IPS-18c (cell line): ENCODE measurements at regions not wholly inside any gene's neighbourhood (a gene's known extent, or its start where the extent isn't known, plus 50 kb on each side); places are given as distances from the start of the nearest gene placed in this dataset.
"Not testable (repeated sequence)": the region's sequence is repeated elsewhere in the genome, so short reads cannot be mapped to it uniquely, and the experiment has no call there.

Experiments
- H3K4me3 ChIP-seq: 2 replicates; pipeline ENCODE4 v1.7.0; 2013; ENCODE audit warnings: low read depth, mild to moderate bottlenecking, low read length, moderate library complexity; ENCODE audit not compliant: insufficient read depth
- H3K9me3 ChIP-seq: one replicate; pipeline ENCODE4 v1.6.1; 2013; ENCODE audit warnings: mild to moderate bottlenecking, low read length, moderate library complexity; ENCODE audit not compliant: control insufficient read depth, insufficient read depth

DNA sequence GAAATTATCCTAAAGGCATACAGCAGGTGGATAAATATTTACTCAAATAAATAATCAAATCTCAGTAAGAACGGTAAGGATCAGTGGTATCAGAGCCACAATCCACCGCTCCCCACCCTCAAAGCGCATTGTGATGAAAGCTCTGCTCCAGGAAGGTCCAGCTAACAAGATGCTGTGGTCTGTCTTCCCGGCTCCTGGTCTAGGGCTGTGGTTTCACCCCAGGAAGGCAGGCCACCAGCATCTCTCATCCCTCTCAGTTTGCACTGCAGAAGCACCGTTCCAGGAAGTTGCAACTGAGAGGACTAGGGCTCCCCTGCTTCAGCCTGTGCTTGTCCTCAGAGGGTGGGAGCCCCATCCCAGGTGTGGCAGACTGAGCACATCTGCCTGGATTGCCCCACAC, 86.1 kb upstream of the SAMD11 start:
- not testable (repeated sequence) for H3K4me3 ChIP-seq, H3K9me3 ChIP-seq

DNA sequence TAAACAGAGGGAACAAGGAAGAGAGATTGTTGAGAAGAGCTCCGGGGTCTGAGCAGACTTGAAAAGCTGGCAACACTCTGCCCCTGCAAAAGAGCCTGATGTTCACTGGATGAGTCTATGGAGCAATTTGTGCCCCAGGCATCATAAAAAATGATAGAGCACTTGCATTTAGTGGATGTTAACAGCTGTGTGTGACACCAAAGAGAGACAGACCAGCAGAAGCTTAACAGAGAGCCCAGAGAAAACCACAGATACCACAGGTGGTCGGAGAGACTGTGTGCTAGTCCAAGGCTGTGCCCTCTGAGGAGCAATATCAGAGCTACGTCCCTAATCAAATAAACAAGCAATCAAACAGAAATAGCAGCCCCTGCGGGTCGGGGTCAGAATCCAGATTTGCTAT, 85.4 kb upstream of the SAMD11 start:
- H3K4me3 ChIP-seq, H3K9me3 ChIP-seq: not testable (repeated sequence)

GRCh38 chr1:840592-840991, 83.1 kb upstream of the SAMD11 start:
- not testable (repeated sequence) for H3K4me3 ChIP-seq, H3K9me3 ChIP-seq

GRCh38 chr1:841671-842425, 81.9 kb upstream of the SAMD11 start:
- H3K4me3 ChIP-seq, H3K9me3 ChIP-seq: not testable (repeated sequence)

GRCh38 chr1:842799-843198, 80.9 kb upstream of the SAMD11 start:
- H3K4me3 ChIP-seq = not testable (repeated sequence)

DNA sequence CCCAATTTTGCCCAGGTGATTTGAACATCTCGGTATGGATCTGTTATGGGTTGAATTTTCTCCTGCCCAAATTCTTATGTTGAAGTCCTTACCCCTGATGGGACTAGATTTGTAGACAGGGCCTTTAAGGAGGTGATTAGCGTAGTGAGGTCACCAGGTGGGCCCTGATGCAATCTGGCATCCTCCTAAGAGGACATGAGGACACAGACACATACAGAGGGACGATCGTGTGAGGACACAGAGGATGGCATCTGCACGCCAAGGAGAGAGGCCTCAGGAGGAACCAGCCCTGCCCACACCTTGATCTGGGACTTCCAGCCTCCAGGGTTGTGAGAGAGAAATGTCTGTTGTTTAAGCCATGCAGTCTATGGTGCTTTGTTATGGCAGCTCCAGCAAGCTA, 79.8 kb upstream of the SAMD11 start:
- H3K4me3 ChIP-seq, H3K9me3 ChIP-seq: not testable (repeated sequence)

More at GRCh38 chr1:842799-843198, 80.9 kb upstream of the SAMD11 start:
- H3K9me3 ChIP-seq = not testable (repeated sequence)

- no peak overlapping the region; the same call in 1 of the 2 replicates for H3K4me3 ChIP-seq
- no peaks in the 10 kb centered on the region for H3K9me3 ChIP-seq
These were observed 79.2 kb upstream of the SAMD11 start for GRCh38 chr1:844472-845026.

- not testable (repeated sequence) for H3K9me3 ChIP-seq, H3K4me3 ChIP-seq
These were observed 78.1 kb upstream of the SAMD11 start for GRCh38 chr1:845641-846040.

GRCh38 chr1:849873-850272, 73.8 kb upstream of the SAMD11 start:
- H3K4me3 ChIP-seq, H3K9me3 ChIP-seq: not testable (repeated sequence)

DNA sequence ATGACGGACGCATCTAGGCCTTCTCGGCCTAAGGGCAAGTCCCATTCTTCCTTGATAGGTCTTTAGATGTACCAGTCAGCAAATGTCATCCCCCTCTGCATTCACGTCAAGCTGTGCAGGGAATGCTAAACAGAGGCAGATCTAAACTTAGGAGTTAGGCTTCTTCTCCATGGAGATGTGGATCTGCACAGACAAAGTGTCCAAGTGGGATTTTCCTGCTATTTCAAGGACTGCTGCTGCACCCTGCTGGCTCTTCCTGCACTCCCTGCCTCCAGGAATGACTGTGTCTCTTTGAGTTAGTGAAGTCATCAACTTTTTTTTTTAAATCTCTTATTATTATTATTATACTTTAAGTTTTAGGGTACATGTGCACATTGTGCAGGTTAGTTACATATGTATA, 73.4 kb upstream of the SAMD11 start:
- H3K4me3 ChIP-seq, H3K9me3 ChIP-seq: not testable (repeated sequence)

- H3K4me3 ChIP-seq, H3K9me3 ChIP-seq: not testable (repeated sequence)
These were observed 72.3 kb upstream of the SAMD11 start for GRCh38 chr1:851398-851797.

GRCh38 chr1:851841-852240, 71.9 kb upstream of the SAMD11 start:
- not testable (repeated sequence) for H3K9me3 ChIP-seq, H3K4me3 ChIP-seq

DNA sequence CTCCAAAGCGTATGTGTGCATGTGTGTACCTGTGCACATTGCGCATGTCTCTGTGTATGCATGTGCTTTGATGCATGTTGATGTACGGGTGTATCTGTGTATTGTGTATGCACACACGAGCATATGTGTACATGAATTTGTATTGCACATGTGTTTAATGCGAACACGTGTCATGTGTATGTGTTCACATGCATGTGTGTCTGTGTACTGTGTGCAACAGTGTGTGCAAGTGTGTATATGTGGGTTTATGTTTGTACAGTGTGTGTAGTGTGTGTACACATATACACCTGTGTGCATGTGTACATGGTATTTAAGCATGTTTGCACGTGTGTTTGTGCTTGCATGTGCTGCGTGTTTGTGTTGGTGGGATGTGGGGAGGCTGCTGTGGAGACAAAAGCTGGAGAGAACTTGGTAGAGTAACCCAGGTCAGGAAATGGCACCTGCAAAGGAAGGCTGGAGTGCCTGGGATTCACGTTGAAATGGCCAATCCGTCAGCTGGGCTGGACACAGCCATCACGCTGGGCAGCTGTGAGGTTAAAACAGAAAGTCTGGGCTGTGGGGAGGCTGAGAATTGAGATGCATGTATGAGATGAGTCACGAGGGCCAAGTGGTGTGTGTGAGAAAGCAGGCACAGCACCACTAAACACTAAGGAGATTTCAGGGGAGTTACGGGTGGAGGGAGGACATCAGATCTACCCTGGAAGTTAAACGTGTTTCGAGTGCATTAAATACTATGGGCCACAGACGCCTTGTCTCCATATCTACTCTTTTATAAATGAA, 68.3 kb upstream of the SAMD11 start:
- not testable (repeated sequence) for H3K9me3 ChIP-seq, H3K4me3 ChIP-seq

- not testable (repeated sequence) for H3K9me3 ChIP-seq, H3K4me3 ChIP-seq
These were observed 67.1 kb upstream of the SAMD11 start for GRCh38 chr1:856541-857057.

- H3K4me3 ChIP-seq, H3K9me3 ChIP-seq: not testable (repeated sequence)
These were observed 65.6 kb upstream of the SAMD11 start for GRCh38 chr1:857926-858648.

- not testable (repeated sequence) for H3K4me3 ChIP-seq, H3K9me3 ChIP-seq
These were observed 65.1 kb upstream of the SAMD11 start for GRCh38 chr1:858649-859041.

GRCh38 chr1:860941-861340, 62.8 kb upstream of the SAMD11 start:
- not testable (repeated sequence) for H3K9me3 ChIP-seq, H3K4me3 ChIP-seq

- H3K9me3 ChIP-seq = no peaks in the 10 kb centered on the region
- no peak overlapping the region for H3K4me3 ChIP-seq
These were observed 62.0 kb upstream of the SAMD11 start for GRCh38 chr1:861714-862113.
